Kidney (tissue), 13 donors: ENCODE measurements at regions not wholly inside any gene's neighbourhood (a gene's known extent, or its start where the extent isn't known, plus 50 kb on each side); places are given as distances from the start of the nearest gene placed in this dataset.

Experiments used
- DNase-seq, 5 donors: peaks; one replicate each; pipeline ENCODE4 v3.0.0-alpha.2; 2013 to 2020
- FAIRE-seq: peaks from 2 replicates; lab custom pipeline; 2012; peaks lifted over from hg19 to GRCh38; lab: Jason Lieb, UNC
- H3K27ac ChIP-seq, 2 donors: one replicate each; pipeline ENCODE4 v1.7.0; 2013; ENCODE audit warnings: low read depth in 2 of 2, low read length in 2 of 2, inconsistent platforms in 1 of 2
- H3K27me3 ChIP-seq: one replicate; pipeline ENCODE4 v1.7.1; 2013; ENCODE audit warnings: low read length, inconsistent platforms; ENCODE audit not compliant: control insufficient read depth, insufficient read depth
- H3K36me3 ChIP-seq, 3 donors: one replicate each; pipeline versions ENCODE4 v1.7.0 to v1.7.1; 2013; ENCODE audit warnings: low read length in 3 of 3, control low read depth in 1 of 3, inconsistent platforms in 1 of 3; ENCODE audit not compliant: insufficient read depth in 3 of 3, control insufficient read depth in 2 of 3
- H3K4me1 ChIP-seq, 3 donors: one replicate each; pipeline versions ENCODE4 v1.7.0 to v1.7.1; 2013; ENCODE audit warnings: low read length in 3 of 3, inconsistent platforms in 1 of 3, low read depth in 1 of 3; ENCODE audit not compliant: control insufficient read depth in 2 of 3, insufficient read depth in 2 of 3
- H3K4me3 ChIP-seq, 3 donors: one replicate each; pipeline versions ENCODE4 v1.7.0 to v1.8.1; 2013; ENCODE audit warnings: low read length in 3 of 3, control low read depth in 1 of 3, inconsistent platforms in 1 of 3
- H3K9ac ChIP-seq, 3 donors: one replicate each; pipeline versions ENCODE4 v1.7.0 to v1.7.1; 2013; ENCODE audit warnings: low read length in 3 of 3, control low read depth in 1 of 3, inconsistent platforms in 1 of 3
- H3K9me3 ChIP-seq, 3 donors: one replicate each; pipeline versions ENCODE4 v1.7.0 to v1.7.1; 2013; ENCODE audit warnings: low read length in 3 of 3, control low read depth in 1 of 3, inconsistent platforms in 1 of 3; ENCODE audit not compliant: control insufficient read depth in 2 of 3, insufficient read depth in 1 of 3
- CTCF ChIP-seq: IDR thresholded peaks from 3 replicates; pipeline ENCODE4 v1.5.1; 2012; ENCODE audit warnings: mild to moderate bottlenecking, moderate library complexity, borderline replicate concordance; ENCODE audit not compliant: insufficient read depth; ENCODE audit errors: extremely low read depth
- intact Hi-C: fragments of 100-400 bp; cut with DNase I; formaldehyde crosslinking; loops from one replicate; pipeline ENCODE4 v1.11.1; 2022
- donor health status: control.
- donor health status: control.
- donor health status: control.
- donor health status: control.
- donor health status: control.
- donor health status: DM: yes; HTN: yes; CAD: no.
- donor health status: Normal renal cell carcinoma (clear cell type).

DNA sequence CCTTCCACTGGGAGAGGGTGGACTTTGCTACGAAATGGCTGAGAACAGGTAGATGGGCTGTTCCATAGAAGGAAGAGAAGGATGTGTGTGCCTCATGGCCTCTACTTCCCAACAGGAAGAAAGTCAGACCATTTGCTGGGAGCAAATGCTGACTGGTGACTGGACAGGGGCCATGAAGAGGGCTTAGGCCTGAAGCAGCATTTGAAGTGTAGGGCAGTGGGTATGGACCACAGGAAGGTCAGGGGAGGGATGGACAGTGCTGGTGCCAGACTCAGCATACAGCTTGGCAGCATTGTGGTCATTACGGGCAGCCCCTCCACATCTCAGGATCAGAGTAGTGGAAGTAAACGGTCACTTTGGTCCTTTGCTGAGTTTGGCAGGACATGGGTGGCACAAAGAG lies 275.7 kb downstream of the MATN1 start:
- no peaks in the 10 kb centered on the region for H3K27me3 ChIP-seq
- no peak overlapping the region for H3K4me3 ChIP-seq
- peaks cover 0 to 1% (median 0%) of the 10 kb centered on the region in 3 donors for H3K9me3 ChIP-seq
- no peak overlapping the region for H3K9ac ChIP-seq
- H3K27ac ChIP-seq = no peak overlapping the region
- FAIRE-seq = no peak
- no peak for TF ChIP-seq CTCF
- H3K36me3 ChIP-seq = no peaks in the 10 kb centered on the region
- no peak for DNase-seq
- H3K4me1 ChIP-seq = no peaks in the 10 kb centered on the region
- intact Hi-C loops = no loop called here

DNA sequence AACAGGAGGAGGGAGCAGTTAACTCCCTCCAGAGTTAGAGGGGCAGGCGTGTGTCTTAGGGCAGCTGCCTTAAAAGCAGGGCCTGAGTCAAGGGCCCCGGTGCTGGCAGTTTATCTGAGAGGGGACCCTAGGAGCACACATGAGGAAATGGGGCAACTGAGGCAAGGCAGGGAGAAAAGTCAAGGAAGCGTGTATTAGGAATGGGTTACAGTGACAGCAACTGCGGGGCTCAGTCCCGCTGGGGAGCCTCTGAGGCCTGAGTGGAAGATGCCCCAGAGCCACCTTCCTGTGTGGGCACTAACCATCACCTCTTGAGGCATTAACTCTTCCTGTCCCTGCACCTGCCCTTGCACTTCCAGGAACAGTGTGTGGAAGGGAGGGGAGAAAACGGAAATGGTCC lies 276.3 kb downstream of the MATN1 start:
- FAIRE-seq = no peak
- intact Hi-C loops = no loop called here
- no peak for DNase-seq
- Histone ChIP-seq H3K36me3 (no peaks in the 10 kb centered on the region), H3K27me3 (no peaks in the 10 kb centered on the region), H3K4me3 (no peak overlapping the region), H3K9me3 (no peaks in the 10 kb centered on the region), H3K27ac (no peak overlapping the region), H3K9ac (no peak overlapping the region), H3K4me1 (no peaks in the 10 kb centered on the region)
- TF ChIP-seq CTCF = no peak

DNA sequence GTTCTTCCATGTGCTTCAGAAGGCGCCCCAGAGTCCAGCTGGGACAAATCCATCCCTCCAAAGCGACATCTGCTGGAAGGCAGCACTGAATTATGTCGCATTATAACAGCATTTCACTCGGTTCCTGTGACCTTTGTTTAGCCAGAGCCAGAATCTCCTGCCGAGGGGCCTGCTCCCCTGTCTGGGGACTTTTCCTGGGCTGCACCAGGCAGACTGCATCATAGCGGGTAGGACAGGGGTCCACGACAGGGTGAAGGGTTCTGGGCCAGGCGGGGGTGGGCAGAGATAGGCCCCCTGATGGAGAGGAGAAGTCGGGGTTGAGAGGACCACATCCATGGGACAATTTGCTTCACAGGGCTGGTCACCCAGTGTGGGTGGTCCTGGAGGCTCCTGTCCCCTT lies 276.9 kb downstream of the MATN1 start:
- Histone ChIP-seq H3K4me3 (no peak overlapping the region), H3K4me1 (no peaks in the 10 kb centered on the region), H3K27ac (no peak overlapping the region), H3K9ac (no peak overlapping the region), H3K36me3 (no peaks in the 10 kb centered on the region), H3K27me3 (no peaks in the 10 kb centered on the region), H3K9me3 (no peaks in the 10 kb centered on the region)
- DNase-seq (peak in 2 of 5 donors; percentile 16 to 27), FAIRE-seq (no peak)
- TF ChIP-seq CTCF = no peak
- intact Hi-C loops = no loop called here

GRCh38 chr1:30446095-30446494 lies 277.3 kb downstream of the MATN1 start:
- no peaks in the 10 kb centered on the region for H3K27me3 ChIP-seq
- H3K4me1 ChIP-seq = no peaks in the 10 kb centered on the region
- no peak for TF ChIP-seq CTCF
- no peaks in the 10 kb centered on the region for H3K9me3 ChIP-seq
- H3K27ac ChIP-seq = no peak overlapping the region
- DNase-seq = no peak
- no peaks in the 10 kb centered on the region for H3K36me3 ChIP-seq
- intact Hi-C loops = no loop called here
- no peak overlapping the region for H3K4me3 ChIP-seq
- no peak overlapping the region for H3K9ac ChIP-seq
- FAIRE-seq = no peak
